CD14-positive monocyte (primary cell): ENCODE measurements at regions not wholly inside any gene's neighbourhood (a gene's known extent, or its start where the extent isn't known, plus 50 kb on each side); places are given as distances from the start of the nearest gene placed in this dataset.

Experiments
- DNase-seq, 3 donors: peaks; one replicate each; pipeline ENCODE4 v3.0.0-alpha.2; 2011 to 2022
- H2AFZ ChIP-seq: 2 replicates; pipeline ENCODE4 v1.6.0; 2012; ENCODE audit warnings: mild to moderate bottlenecking, low read depth, low read length, inconsistent platforms; ENCODE audit not compliant: insufficient read depth, poor library complexity, severe bottlenecking
- H3K27ac ChIP-seq, 2 donors: 1 replicate in 1 of 2; 2 replicates in 1 of 2; pipeline ENCODE4 v1.5.1; 2012 to 2013; ENCODE audit warnings: low read length in 2 of 2, control low read depth in 1 of 2, inconsistent platforms in 1 of 2, low read depth in 1 of 2, mild to moderate bottlenecking in 1 of 2
- H3K27me3 ChIP-seq, 2 donors: one replicate each; pipeline versions ENCODE4 v1.6.0 to v1.6.1; 2011 to 2013; ENCODE audit warnings: low read length in 2 of 2; ENCODE audit not compliant: control insufficient read depth in 2 of 2, insufficient read depth in 2 of 2
- H3K36me3 ChIP-seq, 2 donors: replicated peaks in 1 of 2; 1 replicate in 1 of 2; 2 replicates in 1 of 2; pipeline versions ENCODE4 v1.5.1 to v1.6.1; 2012 to 2013; ENCODE audit warnings: low read length in 2 of 2, control low read depth in 1 of 2, inconsistent platforms in 1 of 2, mild to moderate bottlenecking in 1 of 2; ENCODE audit not compliant: insufficient read depth in 2 of 2, control insufficient read depth in 1 of 2
- H3K4me1 ChIP-seq, 2 donors: 1 replicate in 1 of 2; 2 replicates in 1 of 2; pipeline versions ENCODE4 v1.5.1 to v1.6.1; 2012 to 2013; ENCODE audit warnings: low read length in 2 of 2, control low read depth in 1 of 2, inconsistent platforms in 1 of 2, mild to moderate bottlenecking in 1 of 2, moderate library complexity in 1 of 2; ENCODE audit not compliant: insufficient read depth in 2 of 2, control insufficient read depth in 1 of 2
- H3K4me2 ChIP-seq: replicated peaks from 2 replicates; pipeline ENCODE3; 2012; ENCODE audit warnings: low read length, moderate library complexity, mild to moderate bottlenecking; ENCODE audit not compliant: poor library complexity, severe bottlenecking; ENCODE audit errors: extremely low read depth
- H3K4me3 ChIP-seq, 3 experiments: fragments of 200-600 bp in 1 of 3; sonication (generic) in 1 of 3; replicated peaks in 1 of 3; 1 replicate in 2 of 3; 2 replicates in 1 of 3; pipeline ENCODE4 v1.5.1; 2011 to 2013; ENCODE audit warnings: low read length in 3 of 3, mild to moderate bottlenecking in 3 of 3, control low read depth in 2 of 3, low read depth in 2 of 3, inconsistent platforms in 1 of 3, moderate library complexity in 1 of 3
- H3K79me2 ChIP-seq: 2 replicates; pipeline ENCODE4 v1.6.0; 2012; ENCODE audit warnings: mild to moderate bottlenecking, control low read depth, inconsistent platforms, low read length, moderate library complexity; ENCODE audit not compliant: insufficient read depth
- H3K9ac ChIP-seq: 2 replicates; pipeline ENCODE4 v1.6.0; 2017; ENCODE audit warnings: low read length, mild to moderate bottlenecking; ENCODE audit not compliant: insufficient read depth, poor library complexity, severe bottlenecking
- H3K9me3 ChIP-seq, 2 donors: replicated peaks in 1 of 2; 1 replicate in 1 of 2; 2 replicates in 1 of 2; pipeline versions ENCODE4 v1.5.1 to v1.6.1; 2012 to 2013; ENCODE audit warnings: low read length in 2 of 2, control low read depth in 1 of 2; ENCODE audit not compliant: control insufficient read depth in 1 of 2, insufficient read depth in 1 of 2
- H4K20me1 ChIP-seq: 2 replicates; pipeline ENCODE4 v1.6.0; 2012; ENCODE audit warnings: mild to moderate bottlenecking, low read length, control low read depth, moderate library complexity; ENCODE audit not compliant: insufficient read depth
- H3K27ac Mint-ChIP-seq, 7 donors: one replicate each; pipeline ENCODE4 v1.8.0; 2020; ENCODE audit warnings: mild to moderate bottlenecking in 7 of 7, mixed read lengths in 7 of 7, moderate library complexity in 6 of 7, inconsistent platforms in 2 of 7
- H3K27me3 Mint-ChIP-seq, 3 donors: one replicate each; pipeline ENCODE4 v1.8.0; 2021 to 2022; ENCODE audit warnings: low read depth in 3 of 3, mild to moderate bottlenecking in 3 of 3, mixed read lengths in 3 of 3, moderate library complexity in 3 of 3, inconsistent platforms in 1 of 3
- H3K36me3 Mint-ChIP-seq, 2 donors: one replicate each; pipeline ENCODE4 v1.8.0; 2020; ENCODE audit warnings: mixed read lengths in 2 of 2, inconsistent platforms in 1 of 2, mild to moderate bottlenecking in 1 of 2
- H3K4me1 Mint-ChIP-seq: one replicate; pipeline ENCODE4 v1.8.0; 2020; ENCODE audit warnings: mild to moderate bottlenecking, mixed read lengths
- H3K4me3 Mint-ChIP-seq, 2 donors: one replicate each; pipeline ENCODE4 v1.8.0; 2020; ENCODE audit warnings: mild to moderate bottlenecking in 2 of 2, mixed read lengths in 2 of 2, moderate library complexity in 1 of 2
- H3K9me3 Mint-ChIP-seq, 7 donors: one replicate each; pipeline ENCODE4 v1.8.0; 2020 to 2022; ENCODE audit warnings: mixed read lengths in 7 of 7, mild to moderate bottlenecking in 6 of 7, moderate library complexity in 6 of 7, inconsistent platforms in 2 of 7
- WGBS: methylation state at CpG from one replicate; pipeline ENCODE4 v1.1.5; 2013; ENCODE audit warnings: missing lambda C conversion rate; ENCODE audit not compliant: insufficient coverage; 5-methylcytosine and 5-hydroxymethylcytosine counted together
- intact Hi-C, 2 donors: fragments of 100-400 bp; cut with micrococcal nuclease; formaldehyde crosslinking; loops; one replicate each; pipeline versions ENCODE4 v1.15.0 to v1.15.1; 2023
- TF ChIP-seq, protein P1 (sequence below): fragments of 200-600 bp; IDR thresholded peaks from one replicate; pipeline ENCODE4 v1.8.0; 2022; ENCODE audit warnings: antibody characterized with exemption, mild to moderate bottlenecking

DNA sequence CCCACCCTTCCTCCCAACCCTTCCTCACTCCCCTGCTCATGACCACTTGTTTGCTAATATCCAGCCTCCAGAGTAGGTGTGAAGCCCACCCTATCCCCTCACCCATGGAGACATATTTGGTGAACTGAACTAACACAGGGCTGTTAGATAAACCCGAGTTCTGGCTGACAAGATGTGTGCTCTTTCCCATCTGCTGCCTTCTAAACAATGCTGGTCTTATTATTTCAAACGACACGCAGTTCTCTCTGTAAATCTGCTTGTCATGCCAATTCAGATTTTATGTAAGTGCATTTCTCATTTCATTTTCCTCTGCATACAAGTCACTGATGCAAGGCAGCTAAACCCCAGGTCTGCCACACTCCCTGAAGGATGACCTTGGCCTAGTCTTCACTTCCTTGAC, 343.0 kb upstream of the CDH5 start:
- TF ChIP-seq, protein P1, sequence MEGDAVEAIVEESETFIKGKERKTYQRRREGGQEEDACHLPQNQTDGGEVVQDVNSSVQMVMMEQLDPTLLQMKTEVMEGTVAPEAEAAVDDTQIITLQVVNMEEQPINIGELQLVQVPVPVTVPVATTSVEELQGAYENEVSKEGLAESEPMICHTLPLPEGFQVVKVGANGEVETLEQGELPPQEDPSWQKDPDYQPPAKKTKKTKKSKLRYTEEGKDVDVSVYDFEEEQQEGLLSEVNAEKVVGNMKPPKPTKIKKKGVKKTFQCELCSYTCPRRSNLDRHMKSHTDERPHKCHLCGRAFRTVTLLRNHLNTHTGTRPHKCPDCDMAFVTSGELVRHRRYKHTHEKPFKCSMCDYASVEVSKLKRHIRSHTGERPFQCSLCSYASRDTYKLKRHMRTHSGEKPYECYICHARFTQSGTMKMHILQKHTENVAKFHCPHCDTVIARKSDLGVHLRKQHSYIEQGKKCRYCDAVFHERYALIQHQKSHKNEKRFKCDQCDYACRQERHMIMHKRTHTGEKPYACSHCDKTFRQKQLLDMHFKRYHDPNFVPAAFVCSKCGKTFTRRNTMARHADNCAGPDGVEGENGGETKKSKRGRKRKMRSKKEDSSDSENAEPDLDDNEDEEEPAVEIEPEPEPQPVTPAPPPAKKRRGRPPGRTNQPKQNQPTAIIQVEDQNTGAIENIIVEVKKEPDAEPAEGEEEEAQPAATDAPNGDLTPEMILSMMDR: no peak
- no peaks in the 10 kb centered on the region for H3K36me3 Mint-ChIP-seq
- Histone ChIP-seq H2AFZ (no peak overlapping the region), H3K4me2 (no peak overlapping the region), H3K4me1 (no peaks in the 10 kb centered on the region), H3K36me3 (no peaks in the 10 kb centered on the region), H3K27me3 (no peaks in the 10 kb centered on the region), H3K79me2 (no peaks in the 10 kb centered on the region), H3K4me3 (no peak overlapping the region), H3K27ac (no peak overlapping the region), H3K9me3 (peaks cover 7 to 8% of the 10 kb centered on the region in 2 donors), H3K9ac (no peak overlapping the region), H4K20me1 (no peaks in the 10 kb centered on the region)
- no peak for DNase-seq
- no peak overlapping the region for H3K4me3 Mint-ChIP-seq
- WGBS: 94% methylated on average over 3 of the region's 3 CpGs
- H3K4me1 Mint-ChIP-seq: no peaks in the 10 kb centered on the region
- H3K27me3 Mint-ChIP-seq: peaks cover 3 to 7% (median 6%) of the 10 kb centered on the region in 3 donors
- H3K9me3 Mint-ChIP-seq: peaks cover 8 to 20% (median 12%) of the 10 kb centered on the region in 7 donors
- no peak overlapping the region for H3K27ac Mint-ChIP-seq
- intact Hi-C loops: no loop called here

DNA sequence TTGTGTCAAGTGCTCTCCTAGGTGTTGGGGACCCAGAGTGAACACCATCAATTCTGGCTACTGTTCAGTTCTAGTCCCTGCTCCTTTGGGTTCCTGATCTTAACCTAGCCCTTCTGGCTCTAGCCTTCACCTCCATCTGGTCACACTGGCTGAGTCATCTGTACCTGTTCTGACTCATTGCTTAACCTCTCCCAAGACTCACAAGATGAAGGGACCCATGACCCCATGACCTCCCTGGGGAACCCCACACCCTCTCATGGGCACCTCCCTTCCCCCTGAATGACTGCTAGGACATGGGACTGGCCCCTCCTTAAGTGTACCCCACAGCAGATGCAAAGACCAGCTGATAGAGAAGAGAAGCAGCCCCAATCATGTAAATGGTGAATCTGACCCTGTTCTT, 345.8 kb upstream of the CDH5 start:
- peaks cover 8 to 17% (median 12%) of the 10 kb centered on the region in 7 donors for H3K9me3 Mint-ChIP-seq
- no peak overlapping the region for H3K27ac Mint-ChIP-seq
- Histone ChIP-seq H3K27me3 (no peaks in the 10 kb centered on the region), H3K4me3 (no peak overlapping the region), H2AFZ (no peak overlapping the region), H3K27ac (no peak overlapping the region), H3K4me1 (no peaks in the 10 kb centered on the region), H3K9me3 (peaks cover 7 to 8% of the 10 kb centered on the region in 2 donors), H3K36me3 (no peaks in the 10 kb centered on the region), H3K4me2 (no peak overlapping the region), H3K79me2 (no peaks in the 10 kb centered on the region), H3K9ac (no peak overlapping the region), H4K20me1 (no peaks in the 10 kb centered on the region)
- peaks cover 5 to 6% (median 5%) of the 10 kb centered on the region in 3 donors for H3K27me3 Mint-ChIP-seq
- TF ChIP-seq, protein P1: no peak
- H3K36me3 Mint-ChIP-seq: no peaks in the 10 kb centered on the region
- intact Hi-C loops: no loop called here
- H3K4me3 Mint-ChIP-seq: no peak overlapping the region
- H3K4me1 Mint-ChIP-seq: no peaks in the 10 kb centered on the region
- DNase-seq: peak in 1 of 3 donors; percentile 54
